GM21381 (cell line): ENCODE measurements at regions not wholly inside any gene's neighbourhood (a gene's known extent, or its start where the extent isn't known, plus 50 kb on each side); places are given as distances from the start of the nearest gene placed in this dataset.
"Not testable (repeated sequence)": the region's sequence is repeated elsewhere in the genome, so short reads cannot be mapped to it uniquely, and the experiment has no call there.

Experiments used
- ATAC-seq: cut with Tn5 transposase; IDR thresholded peaks from one replicate; pipeline ENCODE4 v1.9.1; 2021; ENCODE audit warnings: mild to moderate bottlenecking, moderate library complexity; ENCODE audit not compliant: unreplicated experiment

- no peak for ATAC-seq
Measured at GRCh38 chr13:83162493-83162892, 719.8 kb downstream of the SLITRK1 start.

DNA sequence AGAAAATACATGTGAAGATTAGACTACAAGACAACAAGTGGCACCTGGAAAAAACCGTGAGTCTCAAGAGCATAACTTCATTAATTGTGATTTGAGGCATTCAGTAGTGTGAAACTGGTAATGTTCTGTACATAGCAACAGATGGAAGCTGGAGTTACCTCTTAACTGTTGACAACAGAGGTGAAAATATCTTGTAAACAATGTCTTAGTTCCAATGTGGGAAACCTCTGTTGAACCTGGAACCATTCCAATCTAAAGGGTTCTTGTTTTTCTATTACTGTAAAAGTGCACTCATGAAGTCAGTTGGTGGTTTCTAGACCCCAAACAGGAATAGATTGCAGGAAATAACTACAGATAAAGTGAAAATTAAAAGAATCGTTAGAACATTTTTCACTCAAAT, 728.4 kb downstream of the SLITRK1 start:
- ATAC-seq, result no peak

- no peak for ATAC-seq
Measured at GRCh38 chr13:83151308-83151660, 731.0 kb downstream of the SLITRK1 start.

GRCh38 chr13:83150616-83151307, 731.5 kb downstream of the SLITRK1 start:
- no peak for ATAC-seq

- ATAC-seq, result no peak
Measured at GRCh38 chr13:83136660-83137059, 745.6 kb downstream of the SLITRK1 start.

- ATAC-seq, result no peak
Measured at GRCh38 chr13:83125791-83126190, 756.5 kb downstream of the SLITRK1 start.

DNA sequence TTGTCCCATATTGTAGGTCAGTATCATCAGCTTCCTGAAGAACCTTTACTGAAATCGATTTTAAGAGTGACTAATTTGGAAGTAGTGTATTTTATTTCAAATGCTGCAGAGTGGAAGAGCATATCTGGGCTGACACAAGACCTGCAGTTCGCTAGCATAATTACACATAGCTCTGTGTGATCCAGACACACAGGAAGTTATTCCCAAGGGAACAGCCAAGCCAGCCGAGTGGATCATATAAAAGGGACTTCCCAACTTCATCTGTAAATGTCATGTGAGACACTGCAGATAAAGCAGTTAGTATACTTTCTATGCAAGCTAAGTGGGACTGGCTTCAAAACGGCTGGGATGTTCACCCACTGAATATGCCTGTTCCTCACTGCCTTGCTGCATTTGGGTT, 760.4 kb downstream of the SLITRK1 start:
- no peak for ATAC-seq

- no peak for ATAC-seq
Measured at GRCh38 chr13:83117046-83117445, 765.2 kb downstream of the SLITRK1 start.

DNA sequence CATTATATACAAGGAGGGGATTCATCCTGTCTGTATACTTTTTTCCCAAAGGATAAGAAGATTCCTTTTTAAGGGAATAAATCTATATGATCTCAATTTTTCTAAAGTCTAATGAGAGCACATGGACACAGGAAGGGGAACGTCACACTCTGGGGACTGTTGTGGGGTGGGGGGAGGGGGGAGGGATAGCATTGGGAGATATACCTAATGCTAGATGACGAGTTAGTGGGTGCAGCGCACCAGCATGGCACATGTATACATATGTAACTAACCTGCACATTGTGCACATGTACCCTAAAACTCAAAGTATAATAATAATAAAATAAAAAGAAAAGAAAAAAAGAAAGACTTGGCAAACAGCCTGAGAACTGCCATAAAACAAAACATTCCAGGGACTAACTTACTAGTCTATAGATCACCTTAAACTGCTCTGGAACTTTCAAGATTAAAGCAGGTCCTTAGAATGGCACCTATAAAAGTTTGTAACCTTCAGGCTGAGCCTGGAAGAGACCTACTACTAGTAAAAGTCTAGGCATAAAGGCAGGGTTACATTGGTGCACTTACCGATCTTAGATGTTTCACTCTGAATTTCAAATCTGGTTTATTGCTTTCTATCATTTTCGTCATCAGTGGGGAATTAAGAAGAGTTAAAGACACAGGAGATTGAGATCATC, 780.6 kb downstream of the SLITRK1 start:
- ATAC-seq, result not testable (repeated sequence)

DNA sequence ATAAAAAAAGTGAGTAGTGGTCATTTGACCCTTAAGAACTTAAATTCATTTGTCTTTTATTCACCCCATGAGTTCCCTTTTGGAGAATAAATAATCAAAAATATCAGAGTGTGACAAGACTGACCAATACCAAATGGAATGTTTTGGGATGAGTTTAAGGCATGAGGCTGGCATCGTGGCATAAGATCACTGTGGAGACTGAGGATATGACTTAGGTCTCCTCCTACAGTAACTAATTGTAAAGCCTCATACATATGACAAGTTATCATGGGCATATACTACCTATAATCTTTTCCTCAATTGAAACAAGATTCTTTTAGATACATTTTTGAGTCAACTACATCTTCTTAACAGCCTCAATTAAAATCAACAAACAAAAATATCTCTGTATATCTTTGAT, 782.0 kb downstream of the SLITRK1 start:
- no peak for ATAC-seq

DNA sequence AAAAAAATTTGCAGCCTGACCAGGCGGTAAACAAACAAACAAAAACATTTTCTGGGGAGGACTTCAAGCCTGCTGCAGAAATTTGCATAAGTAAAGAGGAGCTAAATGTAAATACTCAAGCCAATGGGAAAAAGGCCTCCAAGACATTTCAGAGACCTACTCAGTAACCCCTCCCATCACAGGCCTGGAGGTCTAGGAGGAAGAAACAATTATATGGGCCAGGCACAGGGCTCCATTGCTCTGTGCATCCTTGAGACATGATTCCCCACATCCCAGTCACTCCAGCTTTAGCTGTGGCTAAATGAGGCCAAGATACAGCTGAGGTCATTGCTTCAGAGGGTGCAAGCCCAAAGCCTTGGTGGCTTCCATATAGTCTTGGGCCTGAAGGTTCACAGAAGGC, 793.4 kb downstream of the SLITRK1 start:
- no peak for ATAC-seq

- no peak for ATAC-seq
Measured at GRCh38 chr13:83086948-83087347, 795.3 kb downstream of the SLITRK1 start.

GRCh38 chr13:83086088-83086487, 796.2 kb downstream of the SLITRK1 start:
- ATAC-seq, result no peak

- ATAC-seq, result no peak
Measured at GRCh38 chr13:83085186-83085900, 796.9 kb downstream of the SLITRK1 start.

DNA sequence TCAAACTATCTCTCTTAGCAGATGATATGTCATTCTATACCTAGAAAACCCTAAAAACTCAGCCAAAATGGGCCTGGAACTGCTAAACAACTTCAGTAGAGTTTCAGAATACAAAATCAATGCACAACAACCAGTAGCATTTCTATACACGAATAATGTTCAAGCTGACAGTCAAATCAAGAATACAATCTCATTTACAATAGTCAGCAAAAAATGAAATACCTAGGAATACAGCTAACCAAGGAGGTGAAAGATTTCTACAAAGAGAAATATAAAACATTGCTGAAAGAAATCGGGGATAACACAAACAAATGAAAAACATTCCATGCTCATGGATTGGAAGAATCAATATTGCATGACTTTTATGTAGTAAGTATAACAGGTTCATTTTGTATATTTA, 804.8 kb downstream of the SLITRK1 start:
- no peak for ATAC-seq

GRCh38 chr13:83073930-83074329, 808.3 kb downstream of the SLITRK1 start:
- not testable (repeated sequence) for ATAC-seq

GRCh38 chr13:83065108-83065507, 817.2 kb downstream of the SLITRK1 start:
- ATAC-seq, result no peak

- no peak for ATAC-seq
Measured at GRCh38 chr13:83057119-83057518, 825.2 kb downstream of the SLITRK1 start.

GRCh38 chr13:83056269-83056668, 826.0 kb downstream of the SLITRK1 start:
- ATAC-seq, result no peak

DNA sequence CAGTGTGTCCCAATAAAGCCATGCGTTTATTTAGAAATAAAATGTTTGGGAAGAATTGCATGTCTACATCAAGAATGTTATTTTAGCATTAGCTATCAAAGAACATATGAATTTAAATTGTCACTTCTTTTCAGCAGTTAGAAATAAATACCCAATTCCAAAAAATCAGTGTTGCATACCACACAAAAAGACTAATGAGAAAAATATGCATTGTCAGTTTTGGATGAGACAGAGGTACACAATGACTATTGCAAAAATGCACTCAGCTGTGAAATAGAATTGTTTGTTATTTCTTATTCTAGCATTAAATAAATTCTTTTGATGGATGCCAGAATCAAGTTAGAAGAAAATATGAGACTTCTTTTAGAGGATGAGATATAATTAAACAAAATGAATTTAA, 833.9 kb downstream of the SLITRK1 start:
- no peak for ATAC-seq

DNA sequence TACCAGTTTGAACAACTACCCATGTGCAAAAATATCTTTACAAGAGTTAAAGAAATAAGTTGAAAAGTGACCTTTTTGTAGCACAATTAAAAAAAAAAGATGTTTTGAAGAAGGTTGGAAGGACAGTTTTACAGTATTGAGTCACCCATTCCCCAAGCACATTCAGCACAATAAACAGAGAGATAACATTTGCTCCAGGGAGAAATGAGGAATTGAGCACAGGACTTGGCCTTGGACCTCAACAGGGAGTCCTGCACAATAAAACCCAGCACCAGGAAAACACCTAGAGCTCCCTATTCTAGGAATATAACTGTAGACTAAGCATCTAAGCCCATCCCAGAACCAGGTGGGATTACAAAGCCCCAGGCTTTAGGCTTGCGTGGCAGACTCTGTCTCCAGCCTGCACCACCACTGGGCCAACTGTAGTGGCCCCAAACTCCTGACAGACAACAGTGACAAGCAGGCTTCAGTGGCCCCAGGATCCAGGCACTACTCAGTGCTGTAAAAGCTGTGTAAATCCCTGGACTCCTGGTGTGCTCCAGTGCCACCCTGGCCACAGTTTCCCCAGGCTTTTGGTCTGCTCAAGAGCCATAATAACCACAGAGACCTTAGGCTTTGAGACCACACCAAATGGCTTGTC, 857.2 kb downstream of the SLITRK1 start:
- no peak for ATAC-seq

GRCh38 chr13:83024232-83024631, 858.0 kb downstream of the SLITRK1 start:
- no peak for ATAC-seq
